ENCODE measurements at regions not wholly inside any gene's neighbourhood (a gene's known extent, or its start where the extent isn't known, plus 50 kb on each side); places are given as distances from the start of the nearest gene placed in this dataset.

GRCh38 chr4:56186808-56187523 lies 200.3 kb downstream of the AASDH start:
- TF ChIP-seq, protein P1, sequence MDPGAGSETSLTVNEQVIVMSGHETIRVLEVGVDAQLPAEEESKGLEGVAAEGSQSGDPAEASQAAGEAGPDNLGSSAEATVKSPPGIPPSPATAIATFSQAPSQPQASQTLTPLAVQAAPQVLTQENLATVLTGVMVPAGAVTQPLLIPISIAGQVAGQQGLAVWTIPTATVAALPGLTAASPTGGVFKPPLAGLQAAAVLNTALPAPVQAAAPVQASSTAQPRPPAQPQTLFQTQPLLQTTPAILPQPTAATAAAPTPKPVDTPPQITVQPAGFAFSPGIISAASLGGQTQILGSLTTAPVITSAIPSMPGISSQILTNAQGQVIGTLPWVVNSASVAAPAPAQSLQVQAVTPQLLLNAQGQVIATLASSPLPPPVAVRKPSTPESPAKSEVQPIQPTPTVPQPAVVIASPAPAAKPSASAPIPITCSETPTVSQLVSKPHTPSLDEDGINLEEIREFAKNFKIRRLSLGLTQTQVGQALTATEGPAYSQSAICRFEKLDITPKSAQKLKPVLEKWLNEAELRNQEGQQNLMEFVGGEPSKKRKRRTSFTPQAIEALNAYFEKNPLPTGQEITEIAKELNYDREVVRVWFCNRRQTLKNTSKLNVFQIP (CRISPR knock-in tag; IDR thresholded peaks at IDR 0.05; ENCODE audit: borderline replicate concordance, low read depth) = no peak
- TF ChIP-seq, protein P2, sequence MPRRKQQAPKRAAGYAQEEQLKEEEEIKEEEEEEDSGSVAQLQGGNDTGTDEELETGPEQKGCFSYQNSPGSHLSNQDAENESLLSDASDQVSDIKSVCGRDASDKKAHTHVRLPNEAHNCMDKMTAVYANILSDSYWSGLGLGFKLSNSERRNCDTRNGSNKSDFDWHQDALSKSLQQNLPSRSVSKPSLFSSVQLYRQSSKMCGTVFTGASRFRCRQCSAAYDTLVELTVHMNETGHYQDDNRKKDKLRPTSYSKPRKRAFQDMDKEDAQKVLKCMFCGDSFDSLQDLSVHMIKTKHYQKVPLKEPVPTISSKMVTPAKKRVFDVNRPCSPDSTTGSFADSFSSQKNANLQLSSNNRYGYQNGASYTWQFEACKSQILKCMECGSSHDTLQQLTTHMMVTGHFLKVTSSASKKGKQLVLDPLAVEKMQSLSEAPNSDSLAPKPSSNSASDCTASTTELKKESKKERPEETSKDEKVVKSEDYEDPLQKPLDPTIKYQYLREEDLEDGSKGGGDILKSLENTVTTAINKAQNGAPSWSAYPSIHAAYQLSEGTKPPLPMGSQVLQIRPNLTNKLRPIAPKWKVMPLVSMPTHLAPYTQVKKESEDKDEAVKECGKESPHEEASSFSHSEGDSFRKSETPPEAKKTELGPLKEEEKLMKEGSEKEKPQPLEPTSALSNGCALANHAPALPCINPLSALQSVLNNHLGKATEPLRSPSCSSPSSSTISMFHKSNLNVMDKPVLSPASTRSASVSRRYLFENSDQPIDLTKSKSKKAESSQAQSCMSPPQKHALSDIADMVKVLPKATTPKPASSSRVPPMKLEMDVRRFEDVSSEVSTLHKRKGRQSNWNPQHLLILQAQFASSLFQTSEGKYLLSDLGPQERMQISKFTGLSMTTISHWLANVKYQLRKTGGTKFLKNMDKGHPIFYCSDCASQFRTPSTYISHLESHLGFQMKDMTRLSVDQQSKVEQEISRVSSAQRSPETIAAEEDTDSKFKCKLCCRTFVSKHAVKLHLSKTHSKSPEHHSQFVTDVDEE (CRISPR knock-in tag; IDR thresholded peaks at IDR 0.05) = no peak
- no peak for TF ChIP-seq ARNTL (CRISPR knock-in tag; IDR thresholded peaks at IDR 0.05; ENCODE audit: borderline replicate concordance, low read depth)
- TF ChIP-seq TCF4 (CRISPR knock-in tag; IDR thresholded peaks at IDR 0.05; ENCODE audit: borderline replicate concordance) = no peak
- no peak for TF ChIP-seq ZFP30 (CRISPR knock-in tag; IDR thresholded peaks at IDR 0.05)
- no peak for ATAC-seq

- no peak for TF ChIP-seq ZFP30 (CRISPR knock-in tag; IDR thresholded peaks at IDR 0.05)
- no peak for TF ChIP-seq GLIS3 (CRISPR knock-in tag; IDR thresholded peaks at IDR 0.05)
- no peak for TF ChIP-seq ZNF8 (CRISPR knock-in tag; IDR thresholded peaks at IDR 0.05)
- no peak for TF ChIP-seq ISL1 (CRISPR knock-in tag; IDR thresholded peaks at IDR 0.05)
- no peak for TF ChIP-seq CSRNP3 (CRISPR knock-in tag; IDR thresholded peaks at IDR 0.05)
- TF ChIP-seq CREB5 (CRISPR knock-in tag; IDR thresholded peaks at IDR 0.05; ENCODE audit: low read depth) = no peak
- TF ChIP-seq TCF4 (CRISPR knock-in tag; IDR thresholded peaks at IDR 0.05; ENCODE audit: borderline replicate concordance) = no peak
- TF ChIP-seq, protein P3, sequence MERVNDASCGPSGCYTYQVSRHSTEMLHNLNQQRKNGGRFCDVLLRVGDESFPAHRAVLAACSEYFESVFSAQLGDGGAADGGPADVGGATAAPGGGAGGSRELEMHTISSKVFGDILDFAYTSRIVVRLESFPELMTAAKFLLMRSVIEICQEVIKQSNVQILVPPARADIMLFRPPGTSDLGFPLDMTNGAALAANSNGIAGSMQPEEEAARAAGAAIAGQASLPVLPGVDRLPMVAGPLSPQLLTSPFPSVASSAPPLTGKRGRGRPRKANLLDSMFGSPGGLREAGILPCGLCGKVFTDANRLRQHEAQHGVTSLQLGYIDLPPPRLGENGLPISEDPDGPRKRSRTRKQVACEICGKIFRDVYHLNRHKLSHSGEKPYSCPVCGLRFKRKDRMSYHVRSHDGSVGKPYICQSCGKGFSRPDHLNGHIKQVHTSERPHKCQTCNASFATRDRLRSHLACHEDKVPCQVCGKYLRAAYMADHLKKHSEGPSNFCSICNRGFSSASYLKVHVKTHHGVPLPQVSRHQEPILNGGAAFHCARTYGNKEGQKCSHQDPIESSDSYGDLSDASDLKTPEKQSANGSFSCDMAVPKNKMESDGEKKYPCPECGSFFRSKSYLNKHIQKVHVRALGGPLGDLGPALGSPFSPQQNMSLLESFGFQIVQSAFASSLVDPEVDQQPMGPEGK (CRISPR knock-in tag; IDR thresholded peaks at IDR 0.05; ENCODE audit: borderline replicate concordance) = no peak
- no peak for TF ChIP-seq SNAI2 (CRISPR knock-in tag; IDR thresholded peaks at IDR 0.05)
- no peak for TF ChIP-seq ZNF565 (CRISPR knock-in tag; conservative IDR thresholded peaks at IDR 0.05; ENCODE audit: low read depth)
- no peak for ATAC-seq
These were observed 201.4 kb downstream of the AASDH start for GRCh38 chr4:56185901-56186300.

DNA sequence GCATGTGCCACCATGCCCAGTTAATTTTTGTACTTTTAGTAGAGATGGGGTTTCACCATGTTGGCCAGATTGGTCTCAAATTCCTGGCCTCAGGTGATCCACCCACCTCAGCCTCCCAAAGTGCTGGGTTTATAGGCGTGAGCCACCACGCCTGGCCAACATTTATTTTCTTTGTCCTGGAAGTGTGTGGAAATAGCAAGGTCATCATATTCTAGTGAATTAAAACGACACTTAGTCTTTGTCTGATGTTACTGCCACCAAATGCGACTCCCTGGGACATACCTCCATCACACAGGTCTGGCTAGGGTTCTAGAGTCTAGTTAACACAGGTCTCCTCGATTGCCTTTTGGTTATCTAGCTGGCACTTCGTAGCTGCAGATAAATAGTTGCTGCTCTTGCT lies 203.1 kb downstream of the AASDH start:
- TF ChIP-seq, protein P1 (CRISPR knock-in tag; IDR thresholded peaks at IDR 0.05; ENCODE audit: borderline replicate concordance, low read depth) = no peak
- TF ChIP-seq RARB (CRISPR knock-in tag; IDR thresholded peaks at IDR 0.05) (no peak), OSR1 (CRISPR knock-in tag; IDR thresholded peaks at IDR 0.05) (no peak), ZFP3 (CRISPR knock-in tag; IDR thresholded peaks at IDR 0.05) (no peak), BACH2 (CRISPR knock-in tag; IDR thresholded peaks at IDR 0.05; ENCODE audit: borderline replicate concordance) (no peak)
- ATAC-seq = no peak
